ENCODE measurements at regions not wholly inside any gene's neighbourhood (a gene's known extent, or its start where the extent isn't known, plus 50 kb on each side); places are given as distances from the start of the nearest gene placed in this dataset.

- no peak for DNase-seq (ENCODE audit: low spot score)
- Mint-ChIP-seq H3K27ac (ENCODE audit: unreplicated experiment) (no peak overlapping the region), H3K36me3 (ENCODE audit: low read depth) (peaks cover 15% of the 10 kb centered on the region), H3K4me3 (ENCODE audit: unreplicated experiment) (no peak overlapping the region), H3K27me3 (ENCODE audit: low read depth) (no peaks in the 10 kb centered on the region), H3K4me1 (ENCODE audit: low read depth) (peaks cover 8% of the 10 kb centered on the region), H3K9me3 (ENCODE audit: low read depth) (peaks cover 31% of the 10 kb centered on the region)
- no peak for TF ChIP-seq CTCF (IDR thresholded peaks at IDR 0.05)
Observed at GRCh38 chr1:218939095-218939494, 234.6 kb upstream of the LYPLAL1 start.

DNA sequence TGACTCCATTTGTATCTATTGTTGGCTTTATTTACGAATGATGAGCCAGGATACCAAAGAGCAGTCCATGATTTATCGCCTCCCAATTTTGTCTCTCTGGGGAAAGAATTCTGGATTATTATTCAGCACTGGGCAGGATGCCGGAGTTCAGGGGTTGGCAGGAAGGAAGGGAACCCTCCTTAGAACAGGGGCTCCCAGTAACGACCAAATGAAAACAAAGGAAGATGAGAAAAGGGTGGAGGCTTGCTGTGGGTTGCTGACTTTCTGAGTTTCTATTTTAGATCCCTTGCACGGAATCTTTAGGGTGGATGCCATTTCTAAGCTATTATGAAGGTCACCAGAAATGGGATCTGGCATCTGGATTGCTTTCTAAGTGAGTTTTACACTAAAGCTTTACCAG is 231.2 kb upstream of the LYPLAL1 start:
- Mint-ChIP-seq H3K27me3 (ENCODE audit: low read depth) (no peaks in the 10 kb centered on the region), H3K36me3 (ENCODE audit: low read depth) (peaks cover 5% of the 10 kb centered on the region), H3K9me3 (ENCODE audit: low read depth) (peaks cover 10% of the 10 kb centered on the region), H3K4me1 (ENCODE audit: low read depth) (peaks cover 8% of the 10 kb centered on the region), H3K27ac (ENCODE audit: unreplicated experiment) (peak overlapping the region; percentile 73), H3K4me3 (ENCODE audit: unreplicated experiment) (peak overlapping the region; percentile 31)
- DNase-seq (ENCODE audit: low spot score) = no peak
- no peak for TF ChIP-seq CTCF (IDR thresholded peaks at IDR 0.05)

GRCh38 chr1:218943371-218943770 is 230.3 kb upstream of the LYPLAL1 start:
- H3K27ac Mint-ChIP-seq (ENCODE audit: unreplicated experiment) = no peak overlapping the region
- H3K36me3 Mint-ChIP-seq (ENCODE audit: low read depth) = peaks cover 5% of the 10 kb centered on the region
- TF ChIP-seq CTCF (IDR thresholded peaks at IDR 0.05) = no peak
- peaks cover 4% of the 10 kb centered on the region for H3K4me1 Mint-ChIP-seq (ENCODE audit: low read depth)
- no peaks in the 10 kb centered on the region for H3K27me3 Mint-ChIP-seq (ENCODE audit: low read depth)
- H3K4me3 Mint-ChIP-seq (ENCODE audit: unreplicated experiment) = no peak overlapping the region
- DNase-seq (ENCODE audit: low spot score) = no peak
- H3K9me3 Mint-ChIP-seq (ENCODE audit: low read depth) = peaks cover 10% of the 10 kb centered on the region

- Mint-ChIP-seq H3K4me3 (ENCODE audit: unreplicated experiment) (no peak overlapping the region), H3K4me1 (ENCODE audit: low read depth) (peaks cover 4% of the 10 kb centered on the region), H3K36me3 (ENCODE audit: low read depth) (peaks cover 1% of the 10 kb centered on the region), H3K27me3 (ENCODE audit: low read depth) (no peaks in the 10 kb centered on the region), H3K27ac (ENCODE audit: unreplicated experiment) (no peak overlapping the region), H3K9me3 (ENCODE audit: low read depth) (peaks cover 2% of the 10 kb centered on the region)
- DNase-seq (ENCODE audit: low spot score) = no peak
- TF ChIP-seq CTCF (IDR thresholded peaks at IDR 0.05) = no peak
Observed at GRCh38 chr1:218945050-218945449, 228.6 kb upstream of the LYPLAL1 start.

GRCh38 chr1:218946147-218946546 is 227.5 kb upstream of the LYPLAL1 start:
- peaks cover 4% of the 10 kb centered on the region for H3K4me1 Mint-ChIP-seq (ENCODE audit: low read depth)
- no peak for TF ChIP-seq CTCF (IDR thresholded peaks at IDR 0.05)
- DNase-seq (ENCODE audit: low spot score) = no peak
- no peaks in the 10 kb centered on the region for H3K9me3 Mint-ChIP-seq (ENCODE audit: low read depth)
- no peak overlapping the region for H3K27ac Mint-ChIP-seq (ENCODE audit: unreplicated experiment)
- H3K27me3 Mint-ChIP-seq (ENCODE audit: low read depth) = no peaks in the 10 kb centered on the region
- H3K4me3 Mint-ChIP-seq (ENCODE audit: unreplicated experiment) = no peak overlapping the region
- H3K36me3 Mint-ChIP-seq (ENCODE audit: low read depth) = no peaks in the 10 kb centered on the region

Measured in chondrocyte (in vitro differentiated cells).